Central memory CD8-positive, alpha-beta T cell (primary cell): ENCODE measurements at regions not wholly inside any gene's neighbourhood (a gene's known extent, or its start where the extent isn't known, plus 50 kb on each side); places are given as distances from the start of the nearest gene placed in this dataset.

Source experiments
- ATAC-seq: fragments of 150-1000 bp; cut with Tn5 transposase; replicated peaks from 2 replicates; pipeline ENCODE4 v1.10.0; 2022; ENCODE audit warnings: mild to moderate bottlenecking, moderate FRiP score, moderate number of reproducible peaks; ENCODE audit not compliant: poor library complexity, severe bottlenecking; ENCODE audit errors: extremely low read depth
- DNase-seq, 2 donors: peaks; one replicate each; pipeline ENCODE4 v3.0.0; 2021; ENCODE audit warnings: low spot score in 2 of 2
- H3K27ac Mint-ChIP-seq: one replicate; pipeline ENCODE4 v1.8.0; 2022; ENCODE audit warnings: low read depth, mild to moderate bottlenecking, moderate library complexity, mixed read lengths
- H3K27me3 Mint-ChIP-seq: one replicate; pipeline ENCODE4 v1.8.0; 2022; ENCODE audit warnings: mixed read lengths
- H3K36me3 Mint-ChIP-seq: one replicate; pipeline ENCODE4 v1.8.0; 2022; ENCODE audit warnings: mild to moderate bottlenecking, moderate library complexity, mixed read lengths; ENCODE audit not compliant: insufficient read depth
- H3K4me1 Mint-ChIP-seq: one replicate; pipeline ENCODE4 v1.8.0; 2022; ENCODE audit warnings: mixed read lengths
- H3K4me3 Mint-ChIP-seq: one replicate; pipeline ENCODE4 v1.8.0; 2022; ENCODE audit warnings: mild to moderate bottlenecking, moderate library complexity, mixed read lengths
- H3K9me3 Mint-ChIP-seq: one replicate; pipeline ENCODE4 v1.8.0; 2022; ENCODE audit warnings: mixed read lengths

DNA sequence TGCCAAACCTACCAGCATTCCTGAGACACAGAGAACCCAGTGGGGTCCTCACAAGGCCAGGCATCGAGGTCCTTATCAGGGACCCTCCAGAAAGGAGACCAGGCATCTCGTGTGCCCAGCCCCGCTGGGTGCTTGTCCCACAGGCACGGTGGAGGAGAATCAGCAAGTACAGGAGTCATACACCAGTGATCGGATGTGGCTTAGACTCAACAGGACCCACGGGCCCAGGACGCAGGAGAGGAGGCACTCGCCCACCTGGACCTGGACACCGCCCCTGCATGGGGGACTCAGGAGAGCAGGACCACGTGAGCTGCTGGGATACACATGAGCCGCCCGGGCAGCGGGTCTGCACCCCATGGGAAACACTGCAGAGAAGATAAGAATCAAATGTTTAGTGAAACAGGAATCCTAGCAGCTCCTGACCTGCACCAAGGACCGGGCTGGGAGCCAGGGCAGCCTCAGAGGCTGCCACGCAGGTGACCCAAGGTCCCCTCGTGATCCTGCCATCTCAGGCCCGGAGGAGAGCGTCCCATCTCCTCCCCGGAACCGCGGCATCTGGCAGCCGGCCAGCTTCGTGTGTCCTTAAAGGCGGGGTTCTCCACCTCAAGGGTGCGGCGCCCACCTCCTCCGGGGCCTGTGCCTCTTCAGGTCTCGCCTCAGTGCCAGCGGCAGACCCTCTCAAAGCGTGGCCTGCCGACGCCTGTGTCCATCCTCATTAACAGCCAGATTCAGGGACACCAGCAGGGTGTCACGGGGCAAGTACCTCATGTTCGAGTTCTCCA lies 59.2 kb downstream of the FOXL3 start:
- ATAC-seq (no peak), DNase-seq (no peak)
- no peak overlapping the region for H3K27ac Mint-ChIP-seq
- peaks cover 11% of the 10 kb centered on the region for H3K36me3 Mint-ChIP-seq
- H3K27me3 Mint-ChIP-seq, result no peaks in the 10 kb centered on the region
- H3K9me3 Mint-ChIP-seq, result no peaks in the 10 kb centered on the region
- H3K4me1 Mint-ChIP-seq, result peaks cover 12% of the 10 kb centered on the region
- H3K4me3 Mint-ChIP-seq, result no peak overlapping the region

DNA sequence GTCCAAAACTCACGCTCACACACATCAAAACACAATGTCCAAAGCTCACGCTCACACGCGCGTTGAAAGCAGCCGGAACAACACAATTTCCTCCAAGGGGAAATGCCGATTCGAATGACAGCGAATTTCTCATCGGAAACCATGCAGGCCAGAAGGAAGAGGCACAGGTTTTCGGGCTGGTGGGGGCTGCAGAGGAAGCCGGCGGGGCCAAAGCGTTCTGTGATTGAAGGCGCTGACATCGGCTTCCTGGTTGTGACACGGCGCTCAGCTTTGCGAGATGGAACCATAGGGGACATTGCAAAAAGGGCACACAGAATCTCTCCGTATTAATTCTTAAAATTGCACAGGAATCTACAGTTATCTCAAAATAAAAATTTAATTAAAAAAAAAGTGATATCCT lies 61.3 kb downstream of the FOXL3 start:
- Mint-ChIP-seq H3K27me3 (no peaks in the 10 kb centered on the region), H3K36me3 (peaks cover 11% of the 10 kb centered on the region), H3K4me3 (no peak overlapping the region), H3K9me3 (no peaks in the 10 kb centered on the region), H3K27ac (no peak overlapping the region), H3K4me1 (peaks cover 12% of the 10 kb centered on the region)
- peak; percentile 38 to 49 for DNase-seq
- peak; percentile 89 for ATAC-seq

DNA sequence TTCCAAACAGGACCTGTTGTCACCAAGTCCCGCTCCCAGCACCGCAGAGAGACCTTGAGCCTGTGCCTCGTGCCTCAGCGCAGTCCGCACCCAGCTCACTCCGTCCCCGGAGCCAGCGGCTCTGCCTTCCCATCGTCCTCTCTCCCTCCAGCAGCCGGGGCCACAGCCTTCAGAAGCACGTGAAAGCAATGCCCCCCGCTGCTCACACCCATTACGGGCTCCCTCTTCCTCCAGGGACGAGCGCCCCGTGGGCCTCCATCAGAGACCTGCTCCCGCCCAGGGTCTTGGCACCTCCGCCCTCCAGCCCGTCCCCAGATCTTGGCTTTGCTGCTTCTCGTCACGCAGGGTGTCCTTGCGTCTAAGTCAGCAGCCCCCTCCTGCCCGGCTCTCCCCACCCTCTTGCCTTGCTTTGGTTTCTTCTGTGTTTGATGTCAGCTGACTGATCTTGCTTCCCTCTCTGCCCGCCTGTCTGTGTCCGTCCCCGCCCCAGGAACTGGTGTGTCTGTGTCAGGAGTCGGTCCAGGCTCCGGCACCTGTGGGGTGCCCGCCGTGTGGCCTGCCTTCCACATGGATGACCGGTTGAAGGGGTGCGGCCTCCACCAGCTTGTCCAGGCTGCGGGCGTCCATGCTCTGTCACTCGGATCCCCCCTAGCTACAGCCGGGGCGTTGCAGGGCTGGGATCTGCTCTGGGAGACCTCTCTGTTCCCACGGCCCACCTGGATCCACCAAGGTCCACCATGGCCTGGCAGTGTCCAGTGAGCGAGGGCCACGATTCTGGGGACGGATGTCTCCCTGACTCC lies 61.9 kb downstream of the FOXL3 start:
- Mint-ChIP-seq H3K4me3 (no peak overlapping the region), H3K27me3 (no peaks in the 10 kb centered on the region), H3K4me1 (peaks cover 12% of the 10 kb centered on the region), H3K27ac (no peak overlapping the region), H3K9me3 (no peaks in the 10 kb centered on the region), H3K36me3 (peaks cover 8% of the 10 kb centered on the region)
- DNase-seq, result no peak
- ATAC-seq, result peak; percentile 59

DNA sequence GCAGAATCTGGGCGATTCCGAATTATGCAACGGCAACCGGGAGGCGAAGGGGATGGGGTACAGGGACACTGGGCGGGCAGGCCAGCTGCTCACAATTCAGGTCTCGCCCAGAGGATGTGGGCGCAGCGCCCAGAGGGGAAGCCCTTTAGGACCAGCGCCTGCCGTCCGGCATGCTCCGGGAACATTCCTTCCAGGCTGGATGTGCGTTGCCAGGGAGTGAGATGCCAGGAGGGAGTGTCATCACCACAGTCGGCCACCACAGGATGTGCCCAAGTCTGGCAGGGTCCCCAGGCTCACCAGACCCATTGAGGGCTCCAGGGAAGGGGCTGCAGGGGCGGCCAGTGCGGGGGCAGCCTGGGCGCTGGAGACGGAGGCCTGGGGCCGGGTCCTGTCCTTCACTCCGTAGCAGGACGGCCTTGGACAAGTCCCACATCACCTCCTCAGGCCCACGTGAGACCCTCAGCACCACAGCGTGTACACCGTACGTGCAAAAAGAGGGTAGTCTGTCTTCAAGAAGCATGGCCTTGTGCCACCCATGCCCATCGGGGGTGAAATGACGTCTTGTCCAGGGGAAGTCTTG lies 63.9 kb downstream of the FOXL3 start:
- DNase-seq (no peak), ATAC-seq (no peak)
- Mint-ChIP-seq H3K27me3 (no peaks in the 10 kb centered on the region), H3K36me3 (peaks cover 6% of the 10 kb centered on the region), H3K27ac (no peak overlapping the region), H3K4me1 (peaks cover 12% of the 10 kb centered on the region), H3K9me3 (no peaks in the 10 kb centered on the region), H3K4me3 (no peak overlapping the region)

DNA sequence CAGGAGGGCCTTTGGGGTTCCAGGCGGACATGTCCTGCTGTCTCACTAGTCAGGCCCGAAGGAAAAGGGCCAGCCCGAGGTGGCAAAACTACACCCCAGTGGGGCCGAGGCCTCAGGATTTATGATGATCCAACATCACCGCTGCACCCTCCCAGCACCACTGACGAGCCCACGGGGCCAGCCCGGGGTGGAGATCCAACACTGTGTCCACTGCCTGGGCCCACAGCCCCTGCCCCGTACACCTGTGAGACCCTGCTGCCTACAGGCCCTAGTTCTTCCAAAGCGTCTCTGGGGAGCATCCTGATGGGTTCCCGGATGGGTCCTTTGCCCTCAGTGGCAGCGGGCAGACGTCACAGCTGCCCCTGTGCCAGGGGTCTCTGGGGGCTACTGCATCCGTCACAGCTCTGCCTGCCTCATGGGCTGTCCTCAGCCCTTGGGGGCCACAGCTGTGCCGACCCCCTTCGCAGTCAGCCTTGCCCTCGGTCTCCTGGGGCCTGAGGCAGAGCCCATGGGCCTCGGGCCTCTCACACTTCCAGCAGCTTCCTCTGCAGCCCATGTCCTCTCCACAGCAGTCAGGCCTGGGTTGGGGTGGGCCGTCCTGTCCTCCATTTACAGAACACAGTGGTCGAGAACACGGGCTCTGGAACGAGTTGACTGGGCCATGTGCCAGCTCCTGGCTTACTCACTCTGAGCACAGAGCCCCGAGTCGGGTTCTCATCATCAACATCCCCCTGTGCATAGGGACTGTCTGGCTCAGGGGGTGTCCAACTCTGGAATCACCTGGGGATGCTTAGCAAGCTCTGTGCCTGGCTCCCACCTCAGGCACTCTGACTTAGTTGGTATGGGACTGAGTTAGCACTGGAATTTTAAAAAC lies 64.9 kb downstream of the FOXL3 start:
- Mint-ChIP-seq H3K27ac (no peak overlapping the region), H3K36me3 (peaks cover 4% of the 10 kb centered on the region), H3K4me1 (peaks cover 12% of the 10 kb centered on the region), H3K27me3 (no peaks in the 10 kb centered on the region), H3K9me3 (no peaks in the 10 kb centered on the region), H3K4me3 (no peak overlapping the region)
- ATAC-seq (no peak), DNase-seq (no peak)

DNA sequence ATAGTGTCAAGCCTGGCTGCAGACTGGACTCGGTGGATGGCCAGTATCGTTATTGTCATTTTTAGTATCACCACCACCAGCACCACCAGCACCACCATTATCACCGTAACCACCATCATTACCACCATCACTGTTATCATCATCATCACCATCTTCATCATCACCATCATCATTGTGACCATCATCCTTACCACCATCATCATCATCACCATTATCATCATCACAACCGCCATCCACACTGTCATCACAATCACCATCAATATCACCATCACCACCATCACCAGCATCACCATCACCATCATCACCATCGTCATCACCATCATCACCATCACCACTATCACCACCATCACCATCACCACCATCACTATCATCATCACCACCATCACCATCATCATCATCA lies 65.6 kb downstream of the FOXL3 start:
- no peak overlapping the region for H3K27ac Mint-ChIP-seq
- H3K4me3 Mint-ChIP-seq, result no peak overlapping the region
- peaks cover 4% of the 10 kb centered on the region for H3K36me3 Mint-ChIP-seq
- no peaks in the 10 kb centered on the region for H3K9me3 Mint-ChIP-seq
- no peak for ATAC-seq
- H3K27me3 Mint-ChIP-seq, result no peaks in the 10 kb centered on the region
- peaks cover 17% of the 10 kb centered on the region for H3K4me1 Mint-ChIP-seq
- DNase-seq, result no peak

DNA sequence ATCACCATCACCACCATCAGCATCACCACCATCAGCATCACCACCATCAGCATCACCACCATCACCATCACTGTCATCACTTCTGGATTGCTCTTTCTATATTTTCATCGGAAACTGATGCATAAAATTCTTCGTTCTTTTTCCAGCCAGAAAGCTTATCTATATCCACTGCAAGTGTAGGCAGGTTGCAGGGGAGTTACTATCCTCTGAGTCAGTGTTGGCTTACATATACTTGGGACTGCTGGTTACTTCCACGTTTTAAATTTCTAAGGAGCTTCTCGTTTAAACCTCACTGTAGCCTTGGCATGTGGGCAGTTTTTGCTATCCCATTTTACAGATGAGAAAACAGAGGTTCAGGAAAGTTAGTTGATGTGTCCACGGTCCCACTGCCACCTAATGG lies 66.1 kb downstream of the FOXL3 start:
- DNase-seq (no peak), ATAC-seq (no peak)
- H3K36me3 Mint-ChIP-seq, result peaks cover 4% of the 10 kb centered on the region
- H3K27ac Mint-ChIP-seq, result no peak overlapping the region
- no peaks in the 10 kb centered on the region for H3K9me3 Mint-ChIP-seq
- H3K27me3 Mint-ChIP-seq, result no peaks in the 10 kb centered on the region
- no peak overlapping the region for H3K4me3 Mint-ChIP-seq
- H3K4me1 Mint-ChIP-seq, result peaks cover 18% of the 10 kb centered on the region

DNA sequence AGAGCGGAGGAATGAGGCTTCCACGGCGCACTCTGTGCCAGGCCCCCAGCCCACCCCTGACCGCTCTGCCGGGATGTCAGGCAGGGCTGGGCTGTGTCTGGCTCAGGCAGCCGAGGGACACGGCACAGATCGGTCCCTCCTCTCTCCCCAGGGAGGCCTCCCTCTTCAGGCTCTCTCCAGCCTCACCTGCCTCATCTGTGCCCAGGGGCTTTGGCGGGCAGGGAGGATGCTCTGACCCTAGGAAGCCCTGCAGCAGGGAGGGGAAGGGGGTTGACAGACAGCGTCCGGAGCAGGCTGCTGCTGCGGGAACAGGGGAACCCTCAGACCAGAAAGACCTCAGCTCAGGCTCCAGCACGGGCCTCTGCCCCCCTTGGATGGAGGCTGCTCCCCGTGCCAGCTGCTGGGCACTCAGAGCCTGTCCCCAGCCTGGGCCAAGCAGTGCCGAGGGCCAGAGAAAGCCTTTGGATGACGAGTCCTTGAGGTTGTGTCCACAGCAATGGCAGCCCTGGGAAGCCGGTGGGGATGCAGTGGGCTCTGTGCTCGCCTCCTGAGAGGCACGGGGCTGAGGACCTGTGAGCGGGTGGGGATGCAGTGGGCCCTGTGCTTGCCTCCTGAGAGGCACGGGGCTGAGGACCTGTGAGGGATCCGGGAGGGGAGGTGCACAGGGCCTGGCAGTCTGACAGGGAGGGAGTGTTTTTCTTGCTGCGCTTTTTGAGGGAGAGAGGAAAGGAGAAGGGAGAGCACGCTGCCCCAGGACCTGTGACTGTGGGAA lies 66.9 kb downstream of the FOXL3 start:
- H3K27ac Mint-ChIP-seq, result no peak overlapping the region
- DNase-seq (no peak), ATAC-seq (no peak)
- H3K36me3 Mint-ChIP-seq, result no peaks in the 10 kb centered on the region
- H3K9me3 Mint-ChIP-seq, result no peaks in the 10 kb centered on the region
- H3K4me1 Mint-ChIP-seq, result peaks cover 18% of the 10 kb centered on the region
- no peak overlapping the region for H3K4me3 Mint-ChIP-seq
- no peaks in the 10 kb centered on the region for H3K27me3 Mint-ChIP-seq

DNA sequence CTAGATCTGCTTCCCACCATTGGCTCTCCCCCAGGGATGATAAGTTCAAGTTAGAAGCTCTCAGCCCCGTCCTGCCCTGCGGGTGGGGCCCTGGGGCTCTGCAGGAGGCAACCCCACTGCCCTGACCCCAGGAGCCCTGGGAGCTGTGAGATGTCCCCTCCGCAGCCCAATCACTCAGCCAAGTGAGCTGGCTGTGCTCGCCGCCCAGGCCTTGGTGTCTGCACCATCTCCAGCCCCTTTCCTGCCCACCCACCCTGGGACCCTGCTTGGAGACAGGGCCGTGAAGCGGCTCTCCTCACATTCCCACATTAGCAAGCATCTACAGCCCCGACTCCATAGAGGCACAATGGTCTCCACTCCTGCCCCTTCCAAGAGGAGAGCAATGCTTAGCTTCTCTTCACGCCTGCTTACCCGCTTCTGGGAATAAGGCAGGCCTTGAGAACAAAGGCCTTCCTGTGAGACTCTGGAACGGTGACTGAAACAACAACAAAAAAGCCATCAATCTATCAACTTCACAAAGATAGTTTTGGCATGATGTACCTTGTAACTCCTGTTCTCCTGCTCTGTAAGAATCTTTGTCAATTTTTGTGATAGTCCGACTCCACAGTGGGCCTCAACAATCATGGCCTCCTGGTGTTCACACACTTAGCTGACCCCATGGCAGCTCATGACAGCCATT lies 67.7 kb downstream of the FOXL3 start:
- Mint-ChIP-seq H3K4me1 (peaks cover 18% of the 10 kb centered on the region), H3K36me3 (peaks cover 3% of the 10 kb centered on the region), H3K27me3 (no peaks in the 10 kb centered on the region), H3K4me3 (no peak overlapping the region), H3K9me3 (no peaks in the 10 kb centered on the region), H3K27ac (no peak overlapping the region)
- ATAC-seq, result no peak
- DNase-seq, result no peak

DNA sequence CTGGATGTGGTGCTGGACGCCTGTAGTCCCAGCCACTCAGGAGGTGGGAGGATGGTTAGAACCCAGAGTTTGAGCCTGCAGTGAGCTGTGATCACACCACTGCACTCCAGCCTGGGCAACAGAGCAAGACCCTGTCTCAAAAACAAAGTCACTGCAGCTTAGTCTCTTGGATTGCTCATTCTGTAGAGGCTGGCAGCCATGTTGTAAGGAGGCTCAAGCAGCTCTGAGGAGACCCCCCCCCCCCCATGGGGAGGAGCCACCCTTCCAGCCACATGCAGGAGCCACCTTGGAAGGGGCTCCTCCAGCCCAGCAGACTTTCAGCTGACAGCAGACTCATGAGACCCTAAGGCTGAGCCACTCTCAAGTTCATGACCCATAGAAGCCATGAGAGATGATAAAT lies 68.4 kb downstream of the FOXL3 start:
- peaks cover 20% of the 10 kb centered on the region for H3K4me1 Mint-ChIP-seq
- ATAC-seq, result no peak
- H3K27ac Mint-ChIP-seq, result no peak overlapping the region

DNA sequence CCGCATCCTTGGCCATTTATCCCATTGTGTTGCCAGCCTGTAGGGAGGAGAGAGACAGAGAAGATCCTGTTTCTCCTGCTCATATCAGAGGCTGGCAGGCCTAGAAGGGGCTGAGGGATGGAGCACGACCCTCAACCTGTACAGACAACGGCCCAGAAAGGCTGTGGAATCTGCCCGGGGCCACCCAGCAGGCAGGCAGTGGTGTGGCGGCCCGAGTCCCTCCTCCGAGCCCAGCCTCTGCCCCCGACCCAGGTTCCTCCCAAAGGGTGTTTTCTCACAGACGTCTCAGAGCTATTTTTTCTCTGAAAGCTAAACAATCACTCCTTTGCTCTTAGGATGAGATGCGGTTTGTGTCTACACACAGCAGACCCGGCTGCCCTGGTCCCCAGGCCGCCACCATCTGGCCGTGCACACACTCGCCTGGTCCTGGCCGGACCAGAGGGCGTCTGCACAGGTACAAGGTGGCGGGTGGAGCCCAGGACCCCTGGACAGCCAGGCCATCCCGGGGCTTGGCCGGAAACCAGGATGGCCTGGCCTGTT lies 69.3 kb downstream of the FOXL3 start:
- H3K27ac Mint-ChIP-seq, result no peak overlapping the region
- H3K27me3 Mint-ChIP-seq, result no peaks in the 10 kb centered on the region
- ATAC-seq, result no peak
- H3K36me3 Mint-ChIP-seq, result peaks cover 5% of the 10 kb centered on the region
- no peak for DNase-seq
- no peak overlapping the region for H3K4me3 Mint-ChIP-seq
- H3K9me3 Mint-ChIP-seq, result no peaks in the 10 kb centered on the region
- H3K4me1 Mint-ChIP-seq, result peaks cover 25% of the 10 kb centered on the region

More for the DNA sequence above, 68.4 kb downstream of the FOXL3 start:
- peaks cover 3% of the 10 kb centered on the region for H3K36me3 Mint-ChIP-seq
- no peak for DNase-seq
- no peak overlapping the region for H3K4me3 Mint-ChIP-seq
- H3K9me3 Mint-ChIP-seq, result no peaks in the 10 kb centered on the region
- H3K27me3 Mint-ChIP-seq, result no peaks in the 10 kb centered on the region
